ENCODE measurements at regions not wholly inside any gene's neighbourhood (a gene's known extent, or its start where the extent isn't known, plus 50 kb on each side); places are given as distances from the start of the nearest gene placed in this dataset.
"Not testable (repeated sequence)": the region's sequence is repeated elsewhere in the genome, so short reads cannot be mapped to it uniquely, and the experiment has no call there.

- Mint-ChIP-seq H3K27me3 (ENCODE audit: unreplicated experiment) (no peaks in the 10 kb centered on the region), H3K9me3 (ENCODE audit: unreplicated experiment) (peaks cover 15% of the 10 kb centered on the region), H3K4me3 (ENCODE audit: unreplicated experiment) (no peak overlapping the region), H3K4me1 (ENCODE audit: unreplicated experiment) (no peaks in the 10 kb centered on the region), H3K36me3 (ENCODE audit: unreplicated experiment) (no peaks in the 10 kb centered on the region), H3K27ac (ENCODE audit: unreplicated experiment) (no peak overlapping the region)
- TF ChIP-seq CTCF (IDR thresholded peaks at IDR 0.05), result no peak
- DNase-seq (ENCODE audit: extremely low spot score, unreplicated experiment), result peak; percentile 92
Observed at GRCh38 chr20:30816182-30816645, 441.2 kb upstream of the DEFB115 start.

GRCh38 chr20:30821615-30822014 is 435.8 kb upstream of the DEFB115 start:
- DNase-seq (ENCODE audit: extremely low spot score, unreplicated experiment); H3K9me3 Mint-ChIP-seq (ENCODE audit: unreplicated experiment): not testable (repeated sequence)

GRCh38 chr20:30824666-30825065 is 432.8 kb upstream of the DEFB115 start:
- DNase-seq (ENCODE audit: extremely low spot score, unreplicated experiment); H3K4me3 Mint-ChIP-seq (ENCODE audit: unreplicated experiment); H3K4me1 Mint-ChIP-seq (ENCODE audit: unreplicated experiment); H3K36me3 Mint-ChIP-seq (ENCODE audit: unreplicated experiment); H3K27ac Mint-ChIP-seq (ENCODE audit: unreplicated experiment); H3K27me3 Mint-ChIP-seq (ENCODE audit: unreplicated experiment): not testable (repeated sequence)
- peaks cover 29% of the 10 kb centered on the region for H3K9me3 Mint-ChIP-seq (ENCODE audit: unreplicated experiment)

More at GRCh38 chr20:30821615-30822014, 435.8 kb upstream of the DEFB115 start:
- H3K36me3 Mint-ChIP-seq (ENCODE audit: unreplicated experiment); H3K27ac Mint-ChIP-seq (ENCODE audit: unreplicated experiment); H3K27me3 Mint-ChIP-seq (ENCODE audit: unreplicated experiment); H3K4me3 Mint-ChIP-seq (ENCODE audit: unreplicated experiment); H3K4me1 Mint-ChIP-seq (ENCODE audit: unreplicated experiment): not testable (repeated sequence)

- not testable (repeated sequence) for H3K27ac Mint-ChIP-seq (ENCODE audit: unreplicated experiment); H3K4me3 Mint-ChIP-seq (ENCODE audit: unreplicated experiment); DNase-seq (ENCODE audit: extremely low spot score, unreplicated experiment); H3K36me3 Mint-ChIP-seq (ENCODE audit: unreplicated experiment); H3K4me1 Mint-ChIP-seq (ENCODE audit: unreplicated experiment); H3K27me3 Mint-ChIP-seq (ENCODE audit: unreplicated experiment)
- peaks cover 40% of the 10 kb centered on the region for H3K9me3 Mint-ChIP-seq (ENCODE audit: unreplicated experiment)
Observed at GRCh38 chr20:30845923-30846322, 411.5 kb upstream of the DEFB115 start.

GRCh38 chr20:30868271-30868670 is 389.2 kb upstream of the DEFB115 start:
- not testable (repeated sequence) for H3K27me3 Mint-ChIP-seq (ENCODE audit: unreplicated experiment); H3K4me1 Mint-ChIP-seq (ENCODE audit: unreplicated experiment); H3K4me3 Mint-ChIP-seq (ENCODE audit: unreplicated experiment); H3K36me3 Mint-ChIP-seq (ENCODE audit: unreplicated experiment); DNase-seq (ENCODE audit: extremely low spot score, unreplicated experiment); H3K27ac Mint-ChIP-seq (ENCODE audit: unreplicated experiment)
- H3K9me3 Mint-ChIP-seq (ENCODE audit: unreplicated experiment), result peaks cover 49% of the 10 kb centered on the region

- H3K27ac Mint-ChIP-seq (ENCODE audit: unreplicated experiment); DNase-seq (ENCODE audit: extremely low spot score, unreplicated experiment); H3K4me3 Mint-ChIP-seq (ENCODE audit: unreplicated experiment); H3K4me1 Mint-ChIP-seq (ENCODE audit: unreplicated experiment); H3K27me3 Mint-ChIP-seq (ENCODE audit: unreplicated experiment); H3K36me3 Mint-ChIP-seq (ENCODE audit: unreplicated experiment): not testable (repeated sequence)
- H3K9me3 Mint-ChIP-seq (ENCODE audit: unreplicated experiment), result peaks cover 59% of the 10 kb centered on the region
Observed at GRCh38 chr20:30871127-30871526, 386.3 kb upstream of the DEFB115 start.

GRCh38 chr20:30872252-30872651 is 385.2 kb upstream of the DEFB115 start:
- not testable (repeated sequence) for H3K4me1 Mint-ChIP-seq (ENCODE audit: unreplicated experiment); H3K4me3 Mint-ChIP-seq (ENCODE audit: unreplicated experiment); H3K27me3 Mint-ChIP-seq (ENCODE audit: unreplicated experiment); DNase-seq (ENCODE audit: extremely low spot score, unreplicated experiment); H3K27ac Mint-ChIP-seq (ENCODE audit: unreplicated experiment); H3K36me3 Mint-ChIP-seq (ENCODE audit: unreplicated experiment)
- peaks cover 58% of the 10 kb centered on the region for H3K9me3 Mint-ChIP-seq (ENCODE audit: unreplicated experiment)

GRCh38 chr20:30875868-30876267 is 381.6 kb upstream of the DEFB115 start:
- H3K4me3 Mint-ChIP-seq (ENCODE audit: unreplicated experiment); DNase-seq (ENCODE audit: extremely low spot score, unreplicated experiment); H3K27me3 Mint-ChIP-seq (ENCODE audit: unreplicated experiment); H3K36me3 Mint-ChIP-seq (ENCODE audit: unreplicated experiment); H3K4me1 Mint-ChIP-seq (ENCODE audit: unreplicated experiment); H3K27ac Mint-ChIP-seq (ENCODE audit: unreplicated experiment): not testable (repeated sequence)
- peaks cover 44% of the 10 kb centered on the region for H3K9me3 Mint-ChIP-seq (ENCODE audit: unreplicated experiment)

GRCh38 chr20:30891400-30891799 is 366.1 kb upstream of the DEFB115 start:
- H3K27me3 Mint-ChIP-seq (ENCODE audit: unreplicated experiment); H3K9me3 Mint-ChIP-seq (ENCODE audit: unreplicated experiment); H3K36me3 Mint-ChIP-seq (ENCODE audit: unreplicated experiment); DNase-seq (ENCODE audit: extremely low spot score, unreplicated experiment); H3K27ac Mint-ChIP-seq (ENCODE audit: unreplicated experiment); H3K4me3 Mint-ChIP-seq (ENCODE audit: unreplicated experiment); H3K4me1 Mint-ChIP-seq (ENCODE audit: unreplicated experiment): not testable (repeated sequence)
